ENCODE measurements at regions not wholly inside any gene's neighbourhood (a gene's known extent, or its start where the extent isn't known, plus 50 kb on each side); places are given as distances from the start of the nearest gene placed in this dataset.

DNA sequence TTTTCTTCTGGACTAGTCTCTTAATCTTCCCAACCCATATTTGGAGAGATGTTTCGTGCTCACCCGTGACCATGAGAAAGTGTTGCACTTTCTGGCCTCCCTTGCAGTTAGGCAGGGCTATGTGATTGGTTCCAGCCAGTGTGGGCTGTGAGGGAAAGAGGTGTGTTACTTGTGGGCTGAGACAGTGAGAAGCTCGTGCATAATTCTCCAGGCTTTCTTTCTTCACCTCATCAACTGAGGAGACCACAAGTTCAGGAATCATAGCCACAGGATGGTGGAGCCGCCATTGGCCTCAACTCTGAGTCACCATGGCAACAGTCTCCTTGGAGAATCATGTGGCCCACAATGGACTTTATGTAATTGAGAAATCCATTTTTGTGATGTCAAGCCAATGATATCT, 57.5 kb upstream of the FUCA2 start:
- no peak for TF ChIP-seq CTCF (IDR thresholded peaks at IDR 0.05 in 4 of 5, conservative IDR thresholded peaks at IDR 0.05 in 1 of 5)
- TF ChIP-seq POLR2A (IDR thresholded peaks at IDR 0.05) = no peak
